AG04450 (cell line): ENCODE measurements at regions not wholly inside any gene's neighbourhood (a gene's known extent, or its start where the extent isn't known, plus 50 kb on each side); places are given as distances from the start of the nearest gene placed in this dataset.

Experiments
- CTCF ChIA-PET: fragments of 300-600, 350-600 bp; formaldehyde crosslinking; extraction: SDS; loops from one replicate; lab custom pipeline; 2022; ENCODE audit warnings: antibody characterized with exemption, inconsistent platforms; lab: Charles Lee
- POLR2A ChIA-PET: fragments of 350-600 bp; formaldehyde crosslinking; extraction: SDS; loops from one replicate; lab custom pipeline; 2021; ENCODE audit warnings: antibody characterized with exemption, inconsistent platforms; lab: Yijun Ruan, JAX
- DNase-seq: peaks from one replicate; pipeline ENCODE4 v3.0.0-alpha.2; 2011; ENCODE audit warnings: low read depth, low spot score
- H3K27ac ChIP-seq: one replicate; pipeline ENCODE4 v1.5.1; 2012; ENCODE audit warnings: low read depth, low read length, control low read depth
- H3K27me3 ChIP-seq: one replicate; pipeline ENCODE4 v1.6.0; 2012; ENCODE audit warnings: low read length; ENCODE audit not compliant: control insufficient read depth, insufficient read depth
- H3K4me3 ChIP-seq: 2 replicates; pipeline ENCODE4 v1.5.1; 2011; ENCODE audit warnings: mild to moderate bottlenecking, low read depth, low read length, control low read depth
- H3K9me3 ChIP-seq: 2 replicates; pipeline ENCODE4 v1.5.1; 2012; ENCODE audit warnings: low read length; ENCODE audit not compliant: control insufficient read depth, insufficient read depth
- TF ChIP-seq, protein P1 (sequence below): IDR thresholded peaks from 2 replicates; pipeline ENCODE4 v1.5.1; 2011; ENCODE audit warnings: low read depth, low read length, control low read depth, inconsistent platforms

DNA sequence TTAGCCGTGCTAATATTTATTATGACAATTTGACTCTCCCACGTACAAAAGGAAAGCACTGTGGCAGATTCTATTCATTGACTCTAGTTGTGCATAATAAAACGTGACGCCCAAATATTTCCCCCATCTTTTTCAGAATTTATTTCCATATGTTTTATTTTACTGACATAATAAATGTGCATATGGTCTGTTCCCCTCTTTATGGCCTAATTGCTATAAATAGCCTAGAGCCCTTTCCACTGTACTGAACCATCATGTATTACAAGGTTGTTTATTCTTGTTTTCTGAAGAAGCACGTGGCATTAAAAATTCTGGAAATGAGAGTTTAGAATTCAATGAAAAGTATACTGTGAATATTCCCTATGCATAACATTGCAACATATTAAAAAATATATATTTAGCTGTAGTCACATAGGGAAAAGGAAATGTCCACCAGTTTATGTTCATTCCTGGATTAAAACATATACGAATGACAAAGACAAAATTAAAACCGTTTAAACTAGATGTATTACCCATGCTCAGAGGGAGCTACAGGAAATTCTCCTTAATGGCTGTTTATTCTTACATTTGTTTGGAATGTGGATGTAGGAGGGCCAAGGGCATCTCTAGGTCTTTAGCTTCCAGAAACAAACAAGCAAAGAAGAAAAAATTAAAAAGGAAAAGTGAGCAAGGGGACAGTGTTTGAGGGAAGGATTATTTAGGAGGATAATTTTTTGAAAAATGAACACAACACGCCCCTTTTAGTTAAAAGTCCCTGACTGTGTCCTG lies 122.1 kb upstream of the MMADHC start:
- H3K27me3 ChIP-seq: no peaks in the 10 kb centered on the region
- ChIA-PET POLR2A (no interaction called here), CTCF (no interaction called here)
- no peaks in the 10 kb centered on the region for H3K9me3 ChIP-seq
- no peak for DNase-seq
- H3K4me3 ChIP-seq: no peak overlapping the region
- H3K27ac ChIP-seq: no peak overlapping the region
- TF ChIP-seq, protein P1, sequence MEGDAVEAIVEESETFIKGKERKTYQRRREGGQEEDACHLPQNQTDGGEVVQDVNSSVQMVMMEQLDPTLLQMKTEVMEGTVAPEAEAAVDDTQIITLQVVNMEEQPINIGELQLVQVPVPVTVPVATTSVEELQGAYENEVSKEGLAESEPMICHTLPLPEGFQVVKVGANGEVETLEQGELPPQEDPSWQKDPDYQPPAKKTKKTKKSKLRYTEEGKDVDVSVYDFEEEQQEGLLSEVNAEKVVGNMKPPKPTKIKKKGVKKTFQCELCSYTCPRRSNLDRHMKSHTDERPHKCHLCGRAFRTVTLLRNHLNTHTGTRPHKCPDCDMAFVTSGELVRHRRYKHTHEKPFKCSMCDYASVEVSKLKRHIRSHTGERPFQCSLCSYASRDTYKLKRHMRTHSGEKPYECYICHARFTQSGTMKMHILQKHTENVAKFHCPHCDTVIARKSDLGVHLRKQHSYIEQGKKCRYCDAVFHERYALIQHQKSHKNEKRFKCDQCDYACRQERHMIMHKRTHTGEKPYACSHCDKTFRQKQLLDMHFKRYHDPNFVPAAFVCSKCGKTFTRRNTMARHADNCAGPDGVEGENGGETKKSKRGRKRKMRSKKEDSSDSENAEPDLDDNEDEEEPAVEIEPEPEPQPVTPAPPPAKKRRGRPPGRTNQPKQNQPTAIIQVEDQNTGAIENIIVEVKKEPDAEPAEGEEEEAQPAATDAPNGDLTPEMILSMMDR: no peak

DNA sequence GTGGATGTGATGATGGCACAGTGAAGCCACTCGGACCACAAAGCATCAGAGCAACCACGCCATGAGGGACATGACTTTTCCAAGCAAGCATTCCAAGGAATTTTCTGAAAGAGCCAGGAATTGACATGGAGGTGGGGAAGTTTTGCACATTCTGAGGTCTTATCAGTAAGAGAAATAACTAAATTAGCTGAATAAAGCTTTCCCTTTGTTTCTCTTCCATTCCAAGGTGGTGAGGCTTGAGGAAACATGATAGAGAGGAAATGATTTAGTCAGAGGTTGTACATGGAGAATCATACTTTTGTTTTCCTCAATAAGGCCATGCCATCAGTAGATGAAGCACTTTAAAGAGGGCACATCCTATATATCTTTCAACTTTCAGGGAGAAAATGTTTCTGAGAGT lies 115.7 kb upstream of the MMADHC start:
- TF ChIP-seq, protein P1: no peak
- ChIA-PET CTCF (interaction anchor here (2.4 kb wide), 1 partner anchor 13 kb away, joined by 7 read pairs; no protein-coding TSS in a partner anchor), POLR2A (no interaction called here)
- no peaks in the 10 kb centered on the region for H3K9me3 ChIP-seq
- DNase-seq: no peak
- H3K27ac ChIP-seq: no peak overlapping the region
- H3K4me3 ChIP-seq: no peak overlapping the region
- H3K27me3 ChIP-seq: no peaks in the 10 kb centered on the region

DNA sequence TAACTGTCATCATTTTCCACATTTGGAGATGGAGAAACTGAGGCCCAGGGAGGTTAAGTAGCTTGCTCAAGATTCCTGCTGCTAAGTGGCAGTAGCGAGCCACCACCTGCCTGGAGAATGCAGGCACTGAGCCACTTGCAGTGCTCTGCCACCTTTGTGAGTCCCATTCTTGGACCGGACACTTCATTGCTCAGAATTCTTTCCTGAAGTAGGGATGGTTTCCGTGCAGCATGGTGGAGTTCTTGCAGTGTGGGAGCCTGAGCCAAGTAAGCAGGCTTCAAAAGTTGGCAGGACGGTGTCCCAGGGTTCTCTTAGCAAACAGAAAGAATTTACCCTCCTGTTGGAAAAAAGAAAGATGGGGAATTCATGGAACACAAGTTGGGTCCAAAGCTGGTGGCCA lies 115.0 kb upstream of the MMADHC start:
- H3K4me3 ChIP-seq: no peak overlapping the region
- CTCF ChIA-PET: interaction anchor here (0.6 to 2.4 kb wide), 2 partner anchors 9 to 14 kb away, joined by 3 to 7 read pairs; no protein-coding TSS in a partner anchor
- H3K27ac ChIP-seq: no peak overlapping the region
- H3K27me3 ChIP-seq: no peaks in the 10 kb centered on the region
- TF ChIP-seq, protein P1: no peak
- POLR2A ChIA-PET: no interaction called here
- no peak for DNase-seq
- H3K9me3 ChIP-seq: no peaks in the 10 kb centered on the region

DNA sequence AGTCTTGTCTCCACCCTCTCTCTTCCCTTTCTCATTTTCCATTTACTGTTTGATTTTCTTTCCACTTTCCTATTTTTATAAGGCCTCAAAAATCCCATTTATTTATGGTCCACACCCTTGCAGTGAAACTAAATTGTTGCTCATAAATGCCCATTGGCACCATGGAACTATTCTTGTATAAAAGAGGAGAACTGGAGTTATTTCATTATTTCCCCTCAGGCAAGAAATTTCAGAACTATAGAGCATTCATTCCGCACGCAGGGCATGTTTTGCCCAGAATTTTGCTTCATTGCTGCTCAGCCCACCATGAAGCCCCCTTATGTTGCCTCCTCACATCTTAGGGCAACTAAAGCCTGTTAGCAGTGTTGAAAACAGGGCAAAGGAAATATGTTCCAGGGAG lies 113.7 kb upstream of the MMADHC start:
- Histone ChIP-seq H3K9me3 (no peaks in the 10 kb centered on the region), H3K27ac (no peak overlapping the region), H3K4me3 (no peak overlapping the region), H3K27me3 (no peaks in the 10 kb centered on the region)
- POLR2A ChIA-PET: no interaction called here
- DNase-seq: no peak
- TF ChIP-seq, protein P1: no peak
- CTCF ChIA-PET: interaction anchor here (1.0 to 2.4 kb wide), 2 partner anchors 13 to 15 kb away, joined by 3 to 7 read pairs; no protein-coding TSS in a partner anchor

DNA sequence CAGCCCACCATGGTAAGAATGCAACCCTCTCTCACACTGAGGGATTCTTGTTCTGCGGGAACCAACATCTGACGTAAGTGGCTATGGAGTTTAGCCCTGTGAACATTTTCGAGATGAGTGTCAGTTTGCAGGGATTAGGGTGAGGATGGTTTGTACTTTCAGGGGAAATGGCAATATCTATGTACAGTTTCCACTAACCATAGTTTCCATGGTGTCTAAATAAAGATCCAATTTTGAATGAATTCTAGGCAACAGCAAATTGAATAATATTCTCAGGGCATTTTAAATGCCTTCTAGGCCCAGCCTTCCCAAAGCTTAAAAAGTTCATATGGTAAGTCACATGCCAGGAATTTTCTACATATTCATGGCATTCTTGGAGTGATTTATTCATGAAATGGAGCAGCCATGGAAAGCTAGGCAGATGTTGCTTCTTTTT lies 105.4 kb upstream of the MMADHC start:
- Histone ChIP-seq H3K4me3 (no peak overlapping the region), H3K9me3 (no peaks in the 10 kb centered on the region), H3K27ac (no peak overlapping the region), H3K27me3 (no peaks in the 10 kb centered on the region)
- DNase-seq: no peak
- POLR2A ChIA-PET: no interaction called here
- CTCF ChIA-PET: interaction anchor here (0.8 to 1.3 kb wide), 3 partner anchors 9 to 23 kb away, joined by 3 to 5 read pairs (median 3); no protein-coding TSS in a partner anchor
- TF ChIP-seq, protein P1: no peak
